Activated CD8-positive, alpha-beta memory T cell treated with anti-CD3 and anti-CD28 coated beads, Interleukin-2, amount 50 U/mL, for 24 hours (primary cell): ENCODE measurements at regions not wholly inside any gene's neighbourhood (a gene's known extent, or its start where the extent isn't known, plus 50 kb on each side); places are given as distances from the start of the nearest gene placed in this dataset.

Source experiments
- DNase-seq: peaks from one replicate; pipeline ENCODE4 v3.0.0-alpha.2; 2020; ENCODE audit errors: extremely low read depth

GRCh38 chr16:86319585-86320236, 190.6 kb upstream of the FOXF1 start:
- DNase-seq: no peak

- no peak for DNase-seq
These were observed 190.1 kb upstream of the FOXF1 start for GRCh38 chr16:86320237-86320595.

GRCh38 chr16:86321491-86321890, 188.8 kb upstream of the FOXF1 start:
- DNase-seq: no peak

DNA sequence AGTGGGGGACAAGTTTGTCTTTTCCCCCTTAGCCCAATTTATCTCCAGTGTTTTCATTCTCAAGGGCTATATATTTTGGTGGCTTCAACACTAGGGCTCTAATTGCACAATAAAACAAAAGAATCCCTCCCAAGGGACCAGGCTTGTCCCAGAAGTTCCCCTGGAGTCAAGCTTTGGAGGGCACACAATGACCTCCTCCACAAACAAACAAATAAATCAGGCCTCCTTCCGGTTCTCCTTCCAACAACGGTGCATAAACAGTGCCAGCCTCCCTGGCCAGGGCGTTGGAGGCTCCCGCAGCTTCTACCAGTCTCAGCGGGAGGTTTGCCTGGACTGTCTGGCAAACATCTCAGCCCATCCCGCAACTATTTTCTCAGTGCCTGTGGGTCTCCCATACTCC, 188.0 kb upstream of the FOXF1 start:
- no peak for DNase-seq

GRCh38 chr16:86322806-86323205, 187.5 kb upstream of the FOXF1 start:
- DNase-seq: no peak

DNA sequence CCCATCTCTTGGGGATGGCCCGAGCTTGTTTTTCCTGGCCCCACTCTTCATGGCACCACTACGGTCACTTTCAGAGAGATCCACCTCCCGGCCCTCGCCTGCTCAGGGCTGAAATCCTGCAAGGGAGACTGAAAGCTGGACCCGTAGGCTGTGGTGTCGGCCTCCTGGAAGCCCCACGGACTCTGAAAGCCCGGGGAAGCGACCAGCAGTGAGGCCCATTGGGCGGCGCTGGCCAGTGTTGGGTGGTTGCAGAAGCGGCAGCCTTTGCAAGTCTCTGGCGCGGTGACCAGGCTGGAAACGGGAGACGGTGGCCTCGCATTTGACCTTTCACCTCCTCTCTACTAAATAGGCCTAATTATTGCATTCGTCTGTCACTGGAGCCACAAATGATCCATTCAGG, 186.0 kb upstream of the FOXF1 start:
- no peak for DNase-seq

- DNase-seq: no peak
These were observed 185.0 kb upstream of the FOXF1 start for GRCh38 chr16:86325360-86325759.

- DNase-seq: no peak
These were observed 184.4 kb upstream of the FOXF1 start for GRCh38 chr16:86325895-86326294.

- no peak for DNase-seq
These were observed 183.0 kb upstream of the FOXF1 start for GRCh38 chr16:86327321-86327720.

DNA sequence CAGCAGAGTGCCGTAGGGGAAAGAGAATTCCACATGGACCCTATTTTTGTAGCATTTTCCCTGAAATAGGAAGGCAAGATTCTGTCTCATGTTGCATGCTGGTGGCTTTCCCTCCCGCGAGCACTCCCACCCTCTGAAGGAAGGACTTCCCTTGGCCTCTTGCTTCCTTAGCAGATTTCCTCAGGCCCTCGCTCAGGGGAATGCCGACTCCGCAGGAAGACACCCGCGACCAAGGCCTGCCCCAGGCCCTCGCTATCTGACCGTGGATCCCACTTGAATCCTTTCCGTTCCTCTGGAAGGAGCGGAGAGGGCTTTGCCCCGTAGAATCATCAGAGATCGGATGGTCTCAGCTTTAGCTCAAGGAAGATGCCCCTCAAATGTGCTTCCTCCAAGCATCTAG, 179.4 kb upstream of the FOXF1 start:
- DNase-seq: no peak

GRCh38 chr16:86334079-86334635, 176.2 kb upstream of the FOXF1 start:
- DNase-seq: no peak

- no peak for DNase-seq
These were observed 174.8 kb upstream of the FOXF1 start for GRCh38 chr16:86335266-86336172.

DNA sequence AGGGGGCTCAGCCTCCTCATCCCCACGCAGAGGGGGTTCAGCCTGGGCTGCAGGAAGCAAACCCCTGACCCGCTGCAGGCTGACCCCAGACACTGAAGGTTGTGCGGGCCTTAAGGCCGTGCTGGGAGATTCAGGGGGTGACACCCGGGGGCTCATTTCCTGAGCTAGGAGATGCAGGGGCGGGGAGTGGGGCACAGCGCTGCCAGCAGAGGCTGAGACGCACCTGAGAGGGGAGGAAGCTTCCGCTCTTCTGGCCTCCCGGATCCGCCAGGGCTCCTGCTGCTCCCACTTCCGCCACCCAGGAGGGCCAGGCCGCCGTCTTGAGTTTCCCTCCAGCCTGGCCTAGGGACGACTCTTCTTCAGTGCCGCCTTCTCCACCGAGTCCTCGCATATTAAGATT, 173.2 kb upstream of the FOXF1 start:
- DNase-seq: no peak

DNA sequence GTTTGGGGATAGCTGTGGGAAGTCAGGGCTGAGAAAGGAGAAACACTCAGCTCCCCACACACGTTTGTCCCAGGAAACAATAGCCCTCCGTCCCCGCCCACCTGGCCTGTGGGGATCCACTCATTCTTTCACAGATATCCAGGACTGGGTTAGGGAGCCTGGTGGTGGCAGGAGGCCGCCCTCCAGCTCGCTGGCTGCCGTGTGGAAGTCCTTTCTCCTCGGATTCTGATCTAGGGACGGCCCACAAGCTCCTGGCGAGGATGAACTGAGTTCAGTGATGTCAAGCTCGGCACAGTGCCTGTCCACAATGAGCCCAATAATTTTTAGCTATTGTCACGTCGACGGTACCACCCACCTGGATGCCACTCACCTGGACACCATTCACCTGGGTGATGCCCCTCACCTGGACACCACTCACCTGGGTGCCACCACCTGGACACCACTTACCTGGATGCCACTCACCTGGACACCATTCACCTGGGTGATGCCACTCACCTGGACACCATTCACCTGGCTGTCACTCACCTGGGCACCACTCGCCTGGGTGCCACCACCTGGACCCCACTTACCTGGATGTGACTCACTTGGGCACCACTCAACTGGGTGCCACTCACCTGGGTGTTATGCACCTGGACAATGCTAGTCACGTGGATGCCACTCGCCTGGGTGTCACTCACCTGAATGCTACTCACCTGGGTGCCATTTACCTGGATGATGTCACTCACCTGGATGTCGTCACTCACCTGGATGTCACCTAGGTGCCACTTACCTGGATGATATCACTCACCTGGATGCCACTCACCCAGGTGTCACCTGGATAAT, 172.5 kb upstream of the FOXF1 start:
- DNase-seq: no peak

DNA sequence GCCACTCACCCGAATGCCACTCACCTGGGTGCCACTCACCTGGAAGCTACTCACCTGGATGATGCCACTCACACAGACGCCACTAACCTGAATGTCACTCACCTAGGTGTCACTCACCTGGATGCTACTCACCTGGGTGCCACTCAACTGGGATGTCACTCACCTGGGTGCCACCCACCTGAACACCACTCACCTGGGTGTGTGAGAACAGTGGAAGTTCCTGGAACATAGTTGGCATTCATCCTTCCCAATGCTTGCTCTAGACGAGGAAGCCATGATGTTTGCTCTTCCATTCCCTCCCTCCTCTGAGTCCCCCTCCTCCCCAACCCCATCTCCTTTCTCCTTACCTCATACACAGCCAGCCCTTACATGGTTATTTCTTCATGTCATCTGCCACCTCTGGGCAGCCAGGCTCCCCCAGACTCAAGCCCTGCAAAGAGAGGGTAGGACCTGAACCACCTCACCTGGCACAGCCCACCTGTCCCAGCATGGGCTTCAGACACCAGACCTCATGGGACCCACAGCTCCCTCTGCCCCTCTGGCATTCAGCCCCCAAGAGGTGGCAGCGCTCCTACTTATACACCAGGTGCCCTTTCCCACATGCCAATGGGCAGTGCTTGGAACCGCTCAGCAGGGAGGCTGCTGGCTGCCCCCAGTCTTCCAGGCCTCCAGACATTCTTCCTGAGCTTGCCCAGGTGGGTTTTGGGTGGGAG, 171.8 kb upstream of the FOXF1 start:
- DNase-seq: no peak

GRCh38 chr16:86342161-86342834, 168.0 kb upstream of the FOXF1 start:
- no peak for DNase-seq

- DNase-seq: no peak
These were observed 167.1 kb upstream of the FOXF1 start for GRCh38 chr16:86343027-86343795.

DNA sequence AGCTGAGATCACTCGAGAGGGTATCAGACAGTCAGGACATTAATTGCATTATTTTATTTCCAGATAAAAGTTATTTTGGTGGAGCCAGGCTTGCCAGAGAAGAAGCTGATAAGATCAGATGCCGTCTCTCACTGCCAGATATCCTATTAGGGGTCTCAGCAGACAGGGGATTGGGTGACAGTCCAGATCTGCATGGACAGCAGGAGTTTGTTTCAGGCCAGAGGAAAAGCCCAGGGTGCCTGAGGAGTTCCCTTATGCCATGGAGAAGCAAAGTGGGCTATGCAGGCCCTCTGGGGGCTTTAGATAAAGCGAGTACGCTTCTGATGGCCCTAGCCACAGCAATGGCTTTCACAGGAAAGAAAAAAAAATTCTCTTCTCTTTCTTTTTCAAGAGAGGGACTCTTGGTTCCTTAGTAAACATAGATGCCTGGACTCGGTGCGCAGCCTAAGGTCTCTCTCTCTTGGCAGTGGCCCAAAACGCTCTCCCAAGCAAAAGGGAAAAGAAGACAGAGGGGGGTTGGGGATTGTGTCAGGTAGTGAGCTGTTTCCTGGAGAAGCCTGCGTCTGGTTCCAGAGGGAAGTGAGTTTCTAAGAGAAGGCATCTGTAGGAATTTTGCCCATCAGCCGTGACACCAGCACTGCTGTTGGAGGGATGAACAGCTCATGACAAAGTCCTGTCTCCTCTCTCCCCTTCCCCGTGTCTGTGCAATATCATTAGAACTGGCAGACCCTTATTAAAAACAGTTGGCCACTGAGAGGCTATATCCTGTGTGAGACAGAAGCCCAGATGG, 166.3 kb upstream of the FOXF1 start:
- no peak for DNase-seq

DNA sequence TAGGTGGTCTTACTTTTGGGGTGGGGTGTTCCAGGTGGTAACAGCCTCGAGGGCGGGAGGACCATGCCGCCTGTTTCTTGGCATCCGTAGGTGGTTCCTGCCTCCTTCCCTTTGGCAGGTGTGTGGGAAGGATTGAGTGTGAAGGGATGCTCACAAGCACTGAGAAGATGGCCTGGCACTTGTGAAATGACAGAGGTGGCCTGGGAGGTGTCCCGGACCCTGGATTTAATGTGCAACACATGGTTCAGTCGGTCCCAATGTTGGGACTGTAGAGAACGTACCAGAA, 165.8 kb upstream of the FOXF1 start:
- DNase-seq: no peak

DNA sequence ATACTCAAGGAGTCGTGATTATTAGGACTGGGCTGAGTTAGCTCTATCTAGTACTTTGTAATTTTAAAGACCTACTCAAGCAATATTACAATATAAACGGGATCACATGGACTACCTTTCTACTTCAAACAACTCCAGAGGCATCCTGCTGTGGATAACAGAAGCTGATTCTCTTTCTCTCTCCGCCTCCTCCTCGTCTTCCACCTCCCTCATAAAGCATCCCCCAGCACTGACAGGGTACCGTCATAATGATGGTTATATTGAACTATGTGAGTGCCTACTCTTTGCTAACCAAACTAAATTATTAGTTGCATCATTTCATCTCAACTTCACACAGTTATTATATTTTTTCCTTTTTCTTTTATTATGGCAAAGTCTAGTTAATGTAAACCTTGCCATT, 165.4 kb upstream of the FOXF1 start:
- DNase-seq: no peak
